ENCODE measurements at regions not wholly inside any gene's neighbourhood (a gene's known extent, or its start where the extent isn't known, plus 50 kb on each side); places are given as distances from the start of the nearest gene placed in this dataset.

GRCh38 chr9:101860920-101861319 is 122.5 kb upstream of the GRIN3A start:
- DNase-seq (ENCODE audit: low read depth in 2 of 2), result no peak
- Histone ChIP-seq H3K79me2 (ENCODE audit: control insufficient read depth, insufficient read depth, low read length) (no peaks in the 10 kb centered on the region), H3K9ac (ENCODE audit: insufficient read depth, low read length) (no peak overlapping the region), H4K20me1 (ENCODE audit: control insufficient read depth, extremely low read depth, insufficient read depth, low read length) (no peaks in the 10 kb centered on the region), H3K27me3 (ENCODE audit: control insufficient read depth, insufficient read depth, low read length) (no peaks in the 10 kb centered on the region), H3K36me3 (ENCODE audit: control insufficient read depth, insufficient read depth, low read length) (no peaks in the 10 kb centered on the region), H3K4me1 (ENCODE audit: control insufficient read depth, extremely low read depth, insufficient read depth, low read length) (no peaks in the 10 kb centered on the region), H2AFZ (ENCODE audit: low read length) (no peak overlapping the region), H3K4me3 (replicated peaks in 1 of 4; ENCODE audit: control extremely low read depth in 1 of 4, insufficient read depth in 1 of 4, low read depth in 3 of 4, low read length in 4 of 4) (no peak overlapping the region), H3K4me2 (ENCODE audit: extremely low read depth, insufficient read depth, low read length) (no peak overlapping the region), H3K9me3 (ENCODE audit: control insufficient read depth, insufficient read depth, low read depth, low read length) (no peaks in the 10 kb centered on the region), H3K27ac (ENCODE audit: insufficient read depth, low read length) (no peak overlapping the region)
- TF ChIP-seq EZH2 (IDR thresholded peaks at IDR 0.05; ENCODE audit: low read length, missing control alignments), result no peak
- no peak for TF ChIP-seq CTCF (conservative IDR thresholded peaks at IDR 0.05 in 1 of 2, IDR thresholded peaks at IDR 0.05 in 1 of 2; ENCODE audit: low read depth in 1 of 2, low read length in 2 of 2)

- Histone ChIP-seq H2AFZ (ENCODE audit: low read length) (no peak overlapping the region), H3K9me3 (ENCODE audit: control insufficient read depth, insufficient read depth, low read depth, low read length) (no peaks in the 10 kb centered on the region), H3K4me3 (replicated peaks in 1 of 4; ENCODE audit: control extremely low read depth in 1 of 4, insufficient read depth in 1 of 4, low read depth in 3 of 4, low read length in 4 of 4) (no peak overlapping the region), H3K4me1 (ENCODE audit: control insufficient read depth, extremely low read depth, insufficient read depth, low read length) (no peaks in the 10 kb centered on the region), H3K9ac (ENCODE audit: insufficient read depth, low read length) (no peak overlapping the region), H3K79me2 (ENCODE audit: control insufficient read depth, insufficient read depth, low read length) (no peaks in the 10 kb centered on the region), H3K27me3 (ENCODE audit: control insufficient read depth, insufficient read depth, low read length) (no peaks in the 10 kb centered on the region), H3K36me3 (ENCODE audit: control insufficient read depth, insufficient read depth, low read length) (no peaks in the 10 kb centered on the region), H3K4me2 (ENCODE audit: extremely low read depth, insufficient read depth, low read length) (no peak overlapping the region), H4K20me1 (ENCODE audit: control insufficient read depth, extremely low read depth, insufficient read depth, low read length) (no peaks in the 10 kb centered on the region), H3K27ac (ENCODE audit: insufficient read depth, low read length) (no peak overlapping the region)
- TF ChIP-seq EZH2 (IDR thresholded peaks at IDR 0.05; ENCODE audit: low read length, missing control alignments) (no peak), CTCF (conservative IDR thresholded peaks at IDR 0.05 in 1 of 2, IDR thresholded peaks at IDR 0.05 in 1 of 2; ENCODE audit: low read depth in 1 of 2, low read length in 2 of 2) (no peak)
- no peak for DNase-seq (ENCODE audit: low read depth in 2 of 2)
Measured at GRCh38 chr9:101859620-101860019, 121.2 kb upstream of the GRIN3A start.

GRCh38 chr9:101858026-101858425 is 119.6 kb upstream of the GRIN3A start:
- no peak overlapping the region for H3K4me2 ChIP-seq (ENCODE audit: extremely low read depth, insufficient read depth, low read length)

More at GRCh38 chr9:101858026-101858425, 119.6 kb upstream of the GRIN3A start:
- no peaks in the 10 kb centered on the region for H3K4me1 ChIP-seq (ENCODE audit: control insufficient read depth, extremely low read depth, insufficient read depth, low read length)
- no peak overlapping the region for H3K27ac ChIP-seq (ENCODE audit: insufficient read depth, low read length)
- no peaks in the 10 kb centered on the region for H3K27me3 ChIP-seq (ENCODE audit: control insufficient read depth, insufficient read depth, low read length)
- H3K4me3 ChIP-seq (replicated peaks in 1 of 4; ENCODE audit: control extremely low read depth in 1 of 4, insufficient read depth in 1 of 4, low read depth in 3 of 4, low read length in 4 of 4), result no peak overlapping the region
- no peaks in the 10 kb centered on the region for H3K79me2 ChIP-seq (ENCODE audit: control insufficient read depth, insufficient read depth, low read length)
- H3K9me3 ChIP-seq (ENCODE audit: control insufficient read depth, insufficient read depth, low read depth, low read length), result no peaks in the 10 kb centered on the region
- TF ChIP-seq CTCF (conservative IDR thresholded peaks at IDR 0.05 in 1 of 2, IDR thresholded peaks at IDR 0.05 in 1 of 2; ENCODE audit: low read depth in 1 of 2, low read length in 2 of 2) (no peak), EZH2 (IDR thresholded peaks at IDR 0.05; ENCODE audit: low read length, missing control alignments) (no peak)
- H2AFZ ChIP-seq (ENCODE audit: low read length), result no peak overlapping the region
- H4K20me1 ChIP-seq (ENCODE audit: control insufficient read depth, extremely low read depth, insufficient read depth, low read length), result no peaks in the 10 kb centered on the region
- no peaks in the 10 kb centered on the region for H3K36me3 ChIP-seq (ENCODE audit: control insufficient read depth, insufficient read depth, low read length)
- H3K9ac ChIP-seq (ENCODE audit: insufficient read depth, low read length), result no peak overlapping the region
- DNase-seq (ENCODE audit: low read depth in 2 of 2), result no peak

Data from fibroblast of lung (primary cell).